ENCODE measurements at regions not wholly inside any gene's neighbourhood (a gene's known extent, or its start where the extent isn't known, plus 50 kb on each side); places are given as distances from the start of the nearest gene placed in this dataset.

DNA sequence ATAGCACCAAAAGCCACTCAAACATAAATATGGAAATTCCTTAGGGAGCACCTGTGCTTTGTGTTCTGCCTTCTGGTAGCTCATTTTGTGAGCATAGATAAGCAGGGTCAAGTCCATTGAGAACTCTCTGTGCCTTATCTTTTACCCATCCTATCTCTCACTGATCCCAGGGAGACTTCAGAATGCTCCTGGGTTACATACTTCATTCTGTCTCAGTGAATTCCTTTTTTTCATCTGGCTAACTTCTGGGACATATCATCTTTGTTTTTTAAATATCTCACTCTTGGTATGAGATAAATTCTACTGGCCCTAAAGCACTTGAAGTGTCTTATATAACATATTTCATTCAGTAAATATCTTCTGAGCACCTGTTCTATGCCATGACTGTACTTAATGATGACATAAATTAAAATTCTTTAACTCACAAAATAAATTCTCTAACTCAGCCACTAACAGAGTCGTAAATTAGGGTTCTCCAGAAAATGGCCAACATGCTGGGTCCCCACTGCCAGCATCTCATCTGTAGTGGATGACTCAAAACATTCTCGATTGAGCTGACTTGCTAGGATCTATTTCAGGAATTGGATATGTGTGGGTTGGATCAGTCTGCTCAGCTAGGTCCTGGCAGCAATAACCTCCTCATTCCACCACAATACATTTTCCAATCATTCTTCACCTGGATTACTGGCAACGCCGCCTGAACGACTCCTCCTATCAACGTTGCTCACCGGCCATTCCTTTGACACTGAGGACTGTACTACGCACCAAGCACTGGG, 170.2 kb downstream of the FOXO1 start:
- Histone ChIP-seq H3K27me3 (ENCODE audit: control insufficient read depth, insufficient read depth, low read length) (no peaks in the 10 kb centered on the region), H3K36me3 (replicated peaks; ENCODE audit: control insufficient read depth, insufficient read depth, low read length) (no peaks in the 10 kb centered on the region), H3K4me3 (ENCODE audit: insufficient read depth, low read depth, low read length) (no peak overlapping the region)
- no peak for DNase-seq

DNA sequence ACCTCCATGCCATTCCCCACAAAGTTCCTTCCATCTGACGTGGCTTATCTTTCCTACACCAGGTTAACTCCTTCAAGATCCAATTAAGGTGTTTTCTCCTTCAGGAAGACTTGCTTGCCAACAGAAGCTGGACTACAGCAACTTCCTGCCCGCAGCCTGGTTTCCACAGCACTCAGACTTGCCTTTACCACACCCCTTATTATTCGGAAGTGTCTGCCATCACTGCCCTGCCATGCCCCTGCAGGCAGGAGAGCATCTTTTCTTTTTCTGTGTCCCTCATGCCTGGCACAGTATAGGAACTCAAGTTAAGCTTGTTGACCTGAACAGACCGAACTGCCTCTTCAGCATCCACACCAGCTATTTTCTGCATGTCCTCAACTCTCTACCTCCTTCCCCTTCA, 168.0 kb downstream of the FOXO1 start:
- Histone ChIP-seq H3K27me3 (ENCODE audit: control insufficient read depth, insufficient read depth, low read length) (no peaks in the 10 kb centered on the region), H3K36me3 (replicated peaks; ENCODE audit: control insufficient read depth, insufficient read depth, low read length) (no peaks in the 10 kb centered on the region), H3K4me3 (ENCODE audit: insufficient read depth, low read depth, low read length) (no peak overlapping the region)
- DNase-seq, result no peak

DNA sequence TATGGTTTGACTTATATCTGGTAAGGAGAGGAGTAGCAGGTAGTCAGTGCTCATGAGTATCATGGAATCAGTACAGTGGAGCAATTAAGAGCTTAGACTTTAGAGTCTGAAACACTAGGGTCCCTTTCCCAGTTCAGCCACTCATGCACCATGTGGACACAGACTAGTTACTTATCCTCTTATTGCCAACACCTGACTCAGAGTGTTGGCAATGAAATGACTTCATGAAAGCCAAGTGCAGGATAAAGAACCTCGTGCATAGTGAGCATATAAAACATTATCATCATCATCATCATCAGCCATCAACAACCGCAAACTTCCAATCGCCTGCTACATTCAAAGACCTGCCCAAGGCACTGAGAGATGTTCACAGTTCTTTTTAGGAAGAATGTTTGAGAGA, 164.2 kb downstream of the FOXO1 start:
- Histone ChIP-seq H3K27me3 (ENCODE audit: control insufficient read depth, insufficient read depth, low read length) (no peaks in the 10 kb centered on the region), H3K4me3 (ENCODE audit: insufficient read depth, low read depth, low read length) (no peak overlapping the region), H3K36me3 (replicated peaks; ENCODE audit: control insufficient read depth, insufficient read depth, low read length) (no peaks in the 10 kb centered on the region)
- DNase-seq, result no peak

DNA sequence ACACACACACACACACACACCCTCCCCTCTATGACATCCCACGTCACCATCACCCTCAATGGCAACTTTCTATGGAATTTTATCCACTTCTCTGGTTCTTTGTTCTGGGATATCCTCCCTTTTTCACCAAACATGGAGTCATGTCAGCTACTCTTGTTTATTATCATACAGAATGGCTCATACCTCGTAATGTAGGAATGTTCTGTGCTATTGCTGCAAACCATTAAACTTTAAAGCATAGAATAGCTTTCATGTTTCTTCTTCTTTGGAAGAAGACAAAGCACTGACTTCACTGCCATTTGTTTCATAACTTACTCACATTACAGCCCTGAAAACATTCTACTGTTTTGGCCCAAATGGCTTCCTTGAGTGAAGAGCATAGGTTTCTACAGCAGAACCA, 163.4 kb downstream of the FOXO1 start:
- no peak for DNase-seq
- Histone ChIP-seq H3K36me3 (replicated peaks; ENCODE audit: control insufficient read depth, insufficient read depth, low read length) (no peaks in the 10 kb centered on the region), H3K27me3 (ENCODE audit: control insufficient read depth, insufficient read depth, low read length) (no peaks in the 10 kb centered on the region), H3K4me3 (ENCODE audit: insufficient read depth, low read depth, low read length) (no peak overlapping the region)

DNA sequence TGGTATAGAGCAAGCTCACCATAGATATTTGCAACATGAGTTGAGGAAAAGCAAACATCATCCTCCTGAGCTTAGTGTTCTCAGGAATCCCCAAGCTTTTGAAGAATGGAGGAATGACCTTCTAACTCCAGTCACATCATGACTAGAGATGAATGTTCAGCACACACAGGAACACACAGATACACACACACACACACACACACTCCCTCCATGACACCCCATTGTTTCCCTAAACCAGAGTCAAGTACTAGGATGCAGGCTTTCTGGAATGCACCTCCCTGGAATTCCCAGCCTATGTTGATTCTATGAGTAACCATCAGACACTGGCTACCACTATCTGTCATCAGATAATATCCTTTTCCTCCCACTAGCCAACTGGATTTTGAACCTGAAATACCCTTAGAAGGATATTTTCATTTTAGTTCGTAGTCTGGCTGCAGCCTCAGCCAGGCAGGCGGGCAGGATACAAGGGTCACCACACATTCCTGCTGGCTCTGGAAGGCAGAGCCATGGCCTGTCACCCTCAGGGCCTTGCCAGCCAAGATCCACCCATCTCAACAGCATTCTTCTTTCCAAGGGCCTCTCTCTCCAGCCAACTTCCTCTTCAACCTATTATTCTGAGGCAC, 162.4 kb downstream of the FOXO1 start:
- H3K27me3 ChIP-seq (ENCODE audit: control insufficient read depth, insufficient read depth, low read length), result no peaks in the 10 kb centered on the region
- no peak overlapping the region for H3K4me3 ChIP-seq (ENCODE audit: insufficient read depth, low read depth, low read length)
- no peak for DNase-seq
- H3K36me3 ChIP-seq (replicated peaks; ENCODE audit: control insufficient read depth, insufficient read depth, low read length), result no peaks in the 10 kb centered on the region

DNA sequence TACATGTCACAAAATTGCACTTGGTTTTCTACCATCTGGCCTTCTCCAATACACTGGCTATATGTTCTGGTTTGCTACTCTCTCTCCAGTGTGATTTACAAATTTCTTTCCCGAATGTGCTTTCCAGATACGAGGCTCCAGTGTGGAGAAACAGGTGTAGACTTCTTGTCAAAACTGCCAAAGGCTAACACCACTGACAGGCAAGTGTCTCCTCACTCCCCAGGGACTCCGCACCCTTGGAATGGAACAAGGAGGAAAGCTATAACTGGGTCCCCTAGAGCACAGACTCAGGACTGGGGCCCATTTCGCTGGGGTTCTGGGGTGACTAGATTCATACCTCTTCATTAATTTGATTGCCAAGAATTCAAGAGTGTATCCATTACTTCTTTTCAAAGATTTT, 161.8 kb downstream of the FOXO1 start:
- H3K4me3 ChIP-seq (ENCODE audit: insufficient read depth, low read depth, low read length), result no peak overlapping the region
- no peak for DNase-seq
- H3K36me3 ChIP-seq (replicated peaks; ENCODE audit: control insufficient read depth, insufficient read depth, low read length), result no peaks in the 10 kb centered on the region
- no peaks in the 10 kb centered on the region for H3K27me3 ChIP-seq (ENCODE audit: control insufficient read depth, insufficient read depth, low read length)

DNA sequence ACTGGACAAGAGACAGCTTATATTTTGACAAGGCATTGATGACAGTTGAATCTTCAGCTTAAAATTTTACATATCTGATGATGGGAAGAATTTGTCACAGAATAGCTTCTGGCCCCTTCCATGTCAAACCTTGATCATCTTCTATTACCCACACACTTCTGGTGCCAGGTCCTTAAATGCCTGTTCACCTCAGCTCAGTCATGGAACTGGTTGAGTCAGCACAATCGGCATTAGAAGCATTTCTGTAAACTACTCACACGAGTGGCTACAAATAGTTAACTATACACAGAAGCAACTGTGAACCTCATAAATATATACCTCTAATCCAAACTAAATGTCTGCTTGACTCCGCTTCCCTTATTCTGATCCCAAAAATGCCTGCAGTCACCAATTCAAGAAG, 161.2 kb downstream of the FOXO1 start:
- Histone ChIP-seq H3K36me3 (replicated peaks; ENCODE audit: control insufficient read depth, insufficient read depth, low read length) (no peaks in the 10 kb centered on the region), H3K4me3 (ENCODE audit: insufficient read depth, low read depth, low read length) (no peak overlapping the region), H3K27me3 (ENCODE audit: control insufficient read depth, insufficient read depth, low read length) (no peaks in the 10 kb centered on the region)
- no peak for DNase-seq
